Fibroblast of lung (primary cell): ENCODE measurements at regions not wholly inside any gene's neighbourhood (a gene's known extent, or its start where the extent isn't known, plus 50 kb on each side); places are given as distances from the start of the nearest gene placed in this dataset.

Source experiments
- EZH2 ChIP-seq: IDR thresholded peaks from 2 replicates; pipeline ENCODE4 v1.5.1; 2012; ENCODE audit warnings: low read length, control low read depth, mild to moderate bottlenecking; ENCODE audit errors: missing control alignments
- TF ChIP-seq, protein P1 (sequence below), 2 donors: IDR thresholded peaks in 1 of 2; conservative IDR thresholded peaks in 1 of 2; 1 replicate in 1 of 2; 2 replicates in 1 of 2; pipeline ENCODE4 v1.5.1; 2011 to 2012; ENCODE audit warnings: low read length in 2 of 2, control low read depth in 1 of 2, inconsistent platforms in 1 of 2, low read depth in 1 of 2, mild to moderate bottlenecking in 1 of 2

GRCh38 chr1:232571523-232571922 lies 58.4 kb downstream of the SIPA1L2 start:
- TF ChIP-seq, protein P1, sequence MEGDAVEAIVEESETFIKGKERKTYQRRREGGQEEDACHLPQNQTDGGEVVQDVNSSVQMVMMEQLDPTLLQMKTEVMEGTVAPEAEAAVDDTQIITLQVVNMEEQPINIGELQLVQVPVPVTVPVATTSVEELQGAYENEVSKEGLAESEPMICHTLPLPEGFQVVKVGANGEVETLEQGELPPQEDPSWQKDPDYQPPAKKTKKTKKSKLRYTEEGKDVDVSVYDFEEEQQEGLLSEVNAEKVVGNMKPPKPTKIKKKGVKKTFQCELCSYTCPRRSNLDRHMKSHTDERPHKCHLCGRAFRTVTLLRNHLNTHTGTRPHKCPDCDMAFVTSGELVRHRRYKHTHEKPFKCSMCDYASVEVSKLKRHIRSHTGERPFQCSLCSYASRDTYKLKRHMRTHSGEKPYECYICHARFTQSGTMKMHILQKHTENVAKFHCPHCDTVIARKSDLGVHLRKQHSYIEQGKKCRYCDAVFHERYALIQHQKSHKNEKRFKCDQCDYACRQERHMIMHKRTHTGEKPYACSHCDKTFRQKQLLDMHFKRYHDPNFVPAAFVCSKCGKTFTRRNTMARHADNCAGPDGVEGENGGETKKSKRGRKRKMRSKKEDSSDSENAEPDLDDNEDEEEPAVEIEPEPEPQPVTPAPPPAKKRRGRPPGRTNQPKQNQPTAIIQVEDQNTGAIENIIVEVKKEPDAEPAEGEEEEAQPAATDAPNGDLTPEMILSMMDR (conservative IDR thresholded peaks at IDR 0.05 in 1 of 2, IDR thresholded peaks at IDR 0.05 in 1 of 2; ENCODE audit: low read depth in 1 of 2, low read length in 2 of 2) = no peak
- TF ChIP-seq EZH2 = no peak
